Hepatocyte (in vitro differentiated cells): ENCODE measurements at regions not wholly inside any gene's neighbourhood (a gene's known extent, or its start where the extent isn't known, plus 50 kb on each side); places are given as distances from the start of the nearest gene placed in this dataset.

ENCODE experiments used
- DNase-seq: peaks from one replicate; pipeline ENCODE4 v3.0.0-alpha.2; 2016; ENCODE audit warnings: low spot score
- H2AFZ ChIP-seq: fragments of 200-600 bp; sonication (generic); 2 replicates; pipeline ENCODE4 v1.6.0; 2016; ENCODE audit warnings: antibody characterized with exemption, mild to moderate bottlenecking
- H3K27ac ChIP-seq: fragments of 200-600 bp; sonication (generic); 2 replicates; pipeline ENCODE4 v1.5.1; 2016; ENCODE audit warnings: mild to moderate bottlenecking
- H3K27me3 ChIP-seq: fragments of 200-600 bp; sonication (generic); 2 replicates; pipeline ENCODE4 v1.6.1; 2016
- H3K36me3 ChIP-seq: fragments of 200-600 bp; sonication (generic); replicated peaks from 2 replicates; pipeline ENCODE4 v1.5.1; 2016; ENCODE audit warnings: low read depth; ENCODE audit not compliant: insufficient read depth
- H3K4me1 ChIP-seq: fragments of 200-600 bp; sonication (generic); 2 replicates; pipeline ENCODE4 v1.5.1; 2016; ENCODE audit warnings: mild to moderate bottlenecking, moderate library complexity; ENCODE audit not compliant: insufficient read depth
- H3K4me2 ChIP-seq: fragments of 200-600 bp; sonication (generic); 2 replicates; pipeline ENCODE4 v1.6.0; 2016
- H3K4me3 ChIP-seq: fragments of 200-600 bp; sonication (generic); 2 replicates; pipeline ENCODE4 v1.5.1; 2016; ENCODE audit warnings: mild to moderate bottlenecking
- H3K79me2 ChIP-seq: fragments of 200-600 bp; sonication (generic); 2 replicates; pipeline ENCODE4 v1.6.0; 2017; ENCODE audit warnings: mild to moderate bottlenecking
- H3K9me2 ChIP-seq: fragments of 200-600 bp; sonication (generic); replicated peaks from 2 replicates; pipeline ENCODE4 v1.6.0; 2017; ENCODE audit warnings: mild to moderate bottlenecking; ENCODE audit not compliant: insufficient read depth
- H3K9me3 ChIP-seq: fragments of 200-600 bp; sonication (generic); 2 replicates; pipeline ENCODE4 v1.5.1; 2016; ENCODE audit warnings: low read depth, mild to moderate bottlenecking
- H4K20me1 ChIP-seq: fragments of 200-600 bp; sonication (generic); 2 replicates; pipeline ENCODE4 v1.6.0; 2016; ENCODE audit warnings: mild to moderate bottlenecking; ENCODE audit not compliant: insufficient read depth, poor library complexity, severe bottlenecking
- CTCF ChIP-seq: fragments of 200-600 bp; sonication (generic); IDR thresholded peaks from 2 replicates; pipeline ENCODE4 v1.5.1; 2016; ENCODE audit warnings: antibody characterized with exemption, mild to moderate bottlenecking; ENCODE audit not compliant: poor library complexity
- EZH2 ChIP-seq: fragments of 200-600 bp; sonication (generic); IDR thresholded peaks from 2 replicates; pipeline ENCODE4 v1.6.1; 2016; ENCODE audit warnings: antibody characterized with exemption, mild to moderate bottlenecking, borderline replicate concordance
- EZH2phosphoT487 ChIP-seq: fragments of 200-600 bp; sonication (generic); IDR thresholded peaks from one replicate; pipeline ENCODE4 v1.6.1; 2018; ENCODE audit warnings: antibody characterized with exemption, mild to moderate bottlenecking, low read depth, moderate library complexity; ENCODE audit not compliant: unreplicated experiment, severe bottlenecking
- WGBS: methylation state at CpG from one replicate; pipeline ENCODE4 v1.1.6; 2016; ENCODE audit warnings: low lambda C conversion rate; ENCODE audit errors: missing lambda C conversion rate; 5-methylcytosine and 5-hydroxymethylcytosine counted together

GRCh38 chr4:66023061-66023460, 352.8 kb upstream of the EPHA5 start:
- Histone ChIP-seq H2AFZ (no peak overlapping the region), H3K36me3 (no peaks in the 10 kb centered on the region)

GRCh38 chr4:66017671-66018070, 347.4 kb upstream of the EPHA5 start:
- Histone ChIP-seq H3K27me3 (no peaks in the 10 kb centered on the region), H4K20me1 (no peaks in the 10 kb centered on the region), H3K4me1 (no peaks in the 10 kb centered on the region), H3K79me2 (no peaks in the 10 kb centered on the region), H3K9me2 (no peaks in the 10 kb centered on the region), H2AFZ (no peak overlapping the region), H3K4me2 (no peak overlapping the region), H3K27ac (no peak overlapping the region), H3K4me3 (no peak overlapping the region), H3K36me3 (no peaks in the 10 kb centered on the region), H3K9me3 (no peaks in the 10 kb centered on the region)
- DNase-seq, result no peak
- WGBS, result 97% methylated on average over 3 of the region's 3 CpGs
- TF ChIP-seq EZH2 (no peak), CTCF (no peak), EZH2phosphoT487 (no peak)

More at GRCh38 chr4:66023061-66023460, 352.8 kb upstream of the EPHA5 start:
- TF ChIP-seq EZH2, result no peak
- no peak for TF ChIP-seq EZH2phosphoT487
- TF ChIP-seq CTCF, result no peak
- H3K4me2 ChIP-seq, result no peak overlapping the region
- no peak for DNase-seq
- WGBS, result 85% methylated on average over 1 of the region's 1 CpG
- H3K27ac ChIP-seq, result no peak overlapping the region
- H3K27me3 ChIP-seq, result no peaks in the 10 kb centered on the region
- H3K9me2 ChIP-seq, result no peaks in the 10 kb centered on the region
- no peaks in the 10 kb centered on the region for H3K79me2 ChIP-seq
- no peaks in the 10 kb centered on the region for H4K20me1 ChIP-seq
- H3K4me3 ChIP-seq, result no peak overlapping the region
- no peaks in the 10 kb centered on the region for H3K4me1 ChIP-seq
- no peaks in the 10 kb centered on the region for H3K9me3 ChIP-seq

- H3K79me2 ChIP-seq, result no peaks in the 10 kb centered on the region
- no peaks in the 10 kb centered on the region for H3K36me3 ChIP-seq
- DNase-seq, result no peak
- H3K27ac ChIP-seq, result no peak overlapping the region
- no peak overlapping the region for H3K4me3 ChIP-seq
- no peaks in the 10 kb centered on the region for H3K9me3 ChIP-seq
- no peak overlapping the region for H2AFZ ChIP-seq
- 90% methylated on average over 1 of the region's 1 CpG for WGBS
- no peaks in the 10 kb centered on the region for H3K27me3 ChIP-seq
- H3K4me2 ChIP-seq, result no peak overlapping the region
- H3K4me1 ChIP-seq, result no peaks in the 10 kb centered on the region
- no peaks in the 10 kb centered on the region for H3K9me2 ChIP-seq
- TF ChIP-seq CTCF (no peak), EZH2 (no peak), EZH2phosphoT487 (no peak)
- no peaks in the 10 kb centered on the region for H4K20me1 ChIP-seq
Observed at GRCh38 chr4:66016240-66016639, 346.0 kb upstream of the EPHA5 start.

- no peak overlapping the region for H3K4me2 ChIP-seq
- no peaks in the 10 kb centered on the region for H3K79me2 ChIP-seq
- H3K27ac ChIP-seq, result no peak overlapping the region
- H3K9me3 ChIP-seq, result no peaks in the 10 kb centered on the region
- no peaks in the 10 kb centered on the region for H3K4me1 ChIP-seq
- DNase-seq, result no peak
- no peaks in the 10 kb centered on the region for H4K20me1 ChIP-seq
- no peaks in the 10 kb centered on the region for H3K36me3 ChIP-seq
- H3K9me2 ChIP-seq, result no peaks in the 10 kb centered on the region
- no peaks in the 10 kb centered on the region for H3K27me3 ChIP-seq
- TF ChIP-seq EZH2 (no peak), CTCF (no peak), EZH2phosphoT487 (no peak)
- 45% methylated on average over 3 of the region's 3 CpGs for WGBS
- H2AFZ ChIP-seq, result no peak overlapping the region
- H3K4me3 ChIP-seq, result no peak overlapping the region
Observed at GRCh38 chr4:66014146-66014765, 344.0 kb upstream of the EPHA5 start.
